ENCODE measurements at regions not wholly inside any gene's neighbourhood (a gene's known extent, or its start where the extent isn't known, plus 50 kb on each side); places are given as distances from the start of the nearest gene placed in this dataset.

- TF ChIP-seq, protein P1, sequence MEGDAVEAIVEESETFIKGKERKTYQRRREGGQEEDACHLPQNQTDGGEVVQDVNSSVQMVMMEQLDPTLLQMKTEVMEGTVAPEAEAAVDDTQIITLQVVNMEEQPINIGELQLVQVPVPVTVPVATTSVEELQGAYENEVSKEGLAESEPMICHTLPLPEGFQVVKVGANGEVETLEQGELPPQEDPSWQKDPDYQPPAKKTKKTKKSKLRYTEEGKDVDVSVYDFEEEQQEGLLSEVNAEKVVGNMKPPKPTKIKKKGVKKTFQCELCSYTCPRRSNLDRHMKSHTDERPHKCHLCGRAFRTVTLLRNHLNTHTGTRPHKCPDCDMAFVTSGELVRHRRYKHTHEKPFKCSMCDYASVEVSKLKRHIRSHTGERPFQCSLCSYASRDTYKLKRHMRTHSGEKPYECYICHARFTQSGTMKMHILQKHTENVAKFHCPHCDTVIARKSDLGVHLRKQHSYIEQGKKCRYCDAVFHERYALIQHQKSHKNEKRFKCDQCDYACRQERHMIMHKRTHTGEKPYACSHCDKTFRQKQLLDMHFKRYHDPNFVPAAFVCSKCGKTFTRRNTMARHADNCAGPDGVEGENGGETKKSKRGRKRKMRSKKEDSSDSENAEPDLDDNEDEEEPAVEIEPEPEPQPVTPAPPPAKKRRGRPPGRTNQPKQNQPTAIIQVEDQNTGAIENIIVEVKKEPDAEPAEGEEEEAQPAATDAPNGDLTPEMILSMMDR (IDR thresholded peaks at IDR 0.05; ENCODE audit: low read length): no peak
- TF ChIP-seq EZH2 (IDR thresholded peaks at IDR 0.05; ENCODE audit: borderline replicate concordance, low read length): no peak
Measured at GRCh38 chr7:54921116-54921515, 97.7 kb upstream of the EGFR start.

Data from OCI-LY1 (cell line).